NOMO-1 treated with dmso at 0.1 percent for 144 hours (cell line): ENCODE measurements at regions not wholly inside any gene's neighbourhood (a gene's known extent, or its start where the extent isn't known, plus 50 kb on each side); places are given as distances from the start of the nearest gene placed in this dataset.

ENCODE experiments used
- DNase-seq: peaks from one replicate; lab custom pipeline; 2025; ENCODE audit not compliant: unreplicated experiment; lab: John Stamatoyannopoulos, UW

DNA sequence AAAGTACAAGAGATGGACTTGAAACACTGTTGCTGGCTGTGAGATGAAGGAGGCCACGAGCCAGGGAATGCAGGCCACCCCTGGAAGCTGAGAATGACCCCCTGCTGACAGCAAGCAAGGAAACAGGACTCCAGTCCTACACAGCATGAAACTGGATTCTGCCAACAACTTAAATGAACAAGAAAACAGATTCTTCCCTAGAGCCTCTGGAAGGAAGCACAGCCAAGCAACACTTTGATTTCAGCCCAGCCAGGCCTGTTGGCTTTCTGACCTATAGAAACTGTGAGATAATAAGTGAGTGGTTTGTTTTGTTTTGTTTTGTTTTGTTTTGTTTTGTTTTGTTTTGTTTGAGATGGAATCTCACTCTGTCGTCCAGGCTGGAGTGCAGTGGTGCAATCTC, 105.3 kb upstream of the CACNA1A start:
- no peak for DNase-seq

DNA sequence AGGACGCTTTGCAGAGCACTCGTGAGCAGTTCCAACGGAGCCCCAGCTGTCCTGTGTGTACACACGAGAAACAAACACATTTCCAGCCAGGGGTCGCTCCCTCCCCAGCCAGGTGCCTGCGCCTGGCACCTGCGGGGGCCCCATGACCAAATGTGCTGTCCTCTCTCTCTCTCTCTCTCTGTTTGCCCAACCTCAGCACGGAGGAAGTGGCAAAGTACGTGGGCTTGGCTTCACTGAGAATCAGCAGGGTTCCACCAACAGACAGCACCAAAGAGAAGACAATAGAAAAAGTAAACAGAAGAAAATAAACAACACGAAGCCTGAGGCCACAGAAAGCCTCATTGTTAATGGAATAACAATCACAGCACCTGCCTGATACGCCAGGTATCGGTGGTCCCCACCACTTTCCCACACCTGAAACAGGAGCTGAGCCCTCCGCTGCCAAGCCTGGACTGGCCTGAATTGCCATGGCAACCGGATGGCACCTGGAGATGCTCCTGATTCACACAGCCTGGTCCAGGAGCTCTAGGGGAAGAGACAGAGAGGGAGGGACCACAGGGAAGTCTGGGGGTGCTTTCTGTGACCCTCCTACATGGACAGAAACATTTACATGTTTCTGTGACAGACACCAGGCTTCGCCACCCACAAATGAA, 103.9 kb upstream of the CACNA1A start:
- no peak for DNase-seq

DNA sequence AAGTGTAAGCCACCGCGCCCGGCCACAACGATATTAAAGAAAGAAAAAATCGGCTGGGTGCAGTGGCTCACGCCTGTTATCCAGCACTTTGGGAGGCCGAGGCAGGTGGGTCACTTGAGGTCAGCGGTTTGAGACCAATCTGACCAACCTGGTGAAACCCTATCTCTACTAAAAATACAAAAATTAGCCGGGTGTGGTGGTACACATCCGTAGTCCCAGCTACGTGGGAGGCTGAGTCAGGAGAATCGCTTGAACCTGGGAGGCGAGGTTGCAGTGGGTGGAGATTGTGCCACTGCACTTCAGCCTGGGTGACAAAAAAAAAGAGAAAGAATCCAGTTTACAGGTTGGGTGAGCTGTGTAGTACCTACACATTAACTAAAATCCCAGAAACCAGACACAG, 99.9 kb upstream of the CACNA1A start:
- no peak for DNase-seq

DNA sequence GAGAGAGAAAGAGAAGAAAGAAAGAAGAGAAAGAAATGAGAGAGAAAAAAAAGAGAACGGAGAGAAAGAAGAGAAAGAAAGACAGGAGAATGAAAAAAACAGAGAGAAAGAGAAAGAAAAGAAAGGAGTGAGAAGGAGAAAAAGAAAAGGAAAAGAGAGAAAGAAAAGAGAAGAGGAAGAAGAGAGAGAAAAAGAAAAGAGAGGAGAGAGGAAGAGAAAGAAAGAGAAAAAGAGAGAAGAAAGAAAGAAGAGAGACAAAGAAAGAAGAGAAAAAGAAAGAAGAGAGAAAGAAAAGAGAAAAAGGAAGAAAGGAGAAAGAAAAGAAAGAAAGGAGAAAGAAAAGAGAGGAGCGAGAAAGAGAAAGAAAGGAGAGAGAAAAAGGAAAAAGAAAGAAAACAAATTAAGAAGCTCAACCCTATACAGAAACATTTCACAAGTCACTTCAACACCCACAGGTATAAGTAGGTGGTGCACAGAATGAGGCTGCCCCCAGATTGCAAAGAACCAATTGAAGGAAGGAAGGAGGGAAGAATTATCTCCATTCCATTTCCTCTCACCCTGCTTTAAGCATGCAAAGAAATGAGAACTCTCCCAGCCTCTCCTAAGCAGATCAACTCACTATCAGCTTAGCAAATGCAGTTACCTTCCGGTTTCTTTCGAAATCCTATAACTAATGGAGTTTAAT, 98.8 kb upstream of the CACNA1A start:
- DNase-seq = no peak

DNA sequence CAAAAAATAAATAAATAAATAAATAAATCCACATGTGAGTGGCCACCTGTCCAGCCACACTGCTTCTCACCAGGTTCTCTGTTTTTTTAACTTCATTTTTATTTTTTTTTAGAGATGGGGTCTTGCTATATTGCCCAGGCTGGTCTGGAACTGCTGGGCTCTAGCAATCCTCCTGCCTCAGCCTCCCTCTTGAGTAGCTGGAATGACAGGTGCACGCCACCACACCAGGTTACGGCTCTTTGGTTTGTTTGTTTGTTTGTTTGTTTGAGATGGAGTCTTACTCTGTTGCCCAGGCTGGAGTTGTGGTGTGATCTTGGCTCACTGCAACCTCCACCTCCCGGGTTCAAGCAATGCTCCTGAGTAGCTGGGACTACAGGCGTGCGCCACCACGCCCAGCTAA, 94.5 kb upstream of the CACNA1A start:
- DNase-seq = no peak

DNA sequence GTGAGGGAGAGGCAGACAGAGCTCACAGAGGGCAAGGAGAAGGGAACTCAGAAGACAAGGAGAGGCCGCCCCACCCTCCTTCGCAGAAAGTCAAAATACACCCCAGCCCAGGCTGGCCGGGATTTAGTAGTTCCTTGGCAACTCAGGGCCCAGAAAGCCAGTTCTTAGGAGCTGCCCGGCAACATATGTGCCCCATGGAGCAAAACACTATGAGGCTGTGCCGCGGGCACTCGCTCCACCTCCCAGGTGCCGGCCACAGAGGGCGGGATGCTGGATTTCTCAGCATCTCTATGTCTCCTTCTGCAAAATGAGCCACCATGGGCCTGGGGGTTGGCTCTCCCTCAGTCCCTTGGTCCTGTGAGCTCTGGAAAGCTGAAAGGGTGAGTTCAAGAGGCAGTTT, 93.8 kb upstream of the CACNA1A start:
- DNase-seq = no peak

DNA sequence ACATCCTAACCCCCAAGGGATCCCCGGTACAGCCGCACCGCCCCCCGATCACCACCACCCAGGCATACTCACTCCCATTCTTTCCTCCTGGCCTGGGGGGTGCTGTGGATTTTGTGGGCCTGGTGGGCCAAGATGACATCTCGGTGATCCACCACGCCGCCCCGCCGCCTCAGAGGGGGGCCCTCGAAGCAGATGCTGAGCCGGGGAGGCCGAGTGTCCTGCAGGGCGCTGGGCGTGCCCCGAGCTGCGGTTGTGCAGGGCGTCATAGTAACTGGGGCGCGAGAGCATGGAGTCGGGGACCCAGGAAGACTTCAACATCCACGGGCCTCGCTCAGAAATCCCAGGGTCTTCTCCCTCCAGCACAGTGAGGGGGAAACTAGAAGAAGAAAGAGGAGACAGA, 93.4 kb upstream of the CACNA1A start:
- no peak for DNase-seq

DNA sequence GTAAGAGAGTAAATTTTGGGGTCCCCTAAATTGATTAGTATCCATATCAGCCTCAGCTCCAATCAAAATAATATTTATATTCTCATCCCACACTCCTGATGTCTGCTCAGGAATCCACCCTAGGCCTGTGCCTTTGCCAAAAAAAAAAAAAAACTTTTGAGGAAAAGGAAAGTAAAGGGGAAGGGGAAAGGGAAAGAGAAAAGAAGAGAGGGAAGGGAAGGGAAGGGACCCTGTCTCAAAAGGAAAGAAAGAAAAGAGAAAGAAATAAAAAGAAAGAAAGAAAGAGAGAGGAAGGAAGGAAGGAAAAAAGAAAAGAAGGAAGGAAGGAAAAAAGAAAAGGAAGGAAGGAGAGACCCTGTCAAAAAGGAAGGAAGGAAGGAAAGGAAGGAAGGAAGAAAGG, 91.8 kb upstream of the CACNA1A start:
- DNase-seq = no peak

DNA sequence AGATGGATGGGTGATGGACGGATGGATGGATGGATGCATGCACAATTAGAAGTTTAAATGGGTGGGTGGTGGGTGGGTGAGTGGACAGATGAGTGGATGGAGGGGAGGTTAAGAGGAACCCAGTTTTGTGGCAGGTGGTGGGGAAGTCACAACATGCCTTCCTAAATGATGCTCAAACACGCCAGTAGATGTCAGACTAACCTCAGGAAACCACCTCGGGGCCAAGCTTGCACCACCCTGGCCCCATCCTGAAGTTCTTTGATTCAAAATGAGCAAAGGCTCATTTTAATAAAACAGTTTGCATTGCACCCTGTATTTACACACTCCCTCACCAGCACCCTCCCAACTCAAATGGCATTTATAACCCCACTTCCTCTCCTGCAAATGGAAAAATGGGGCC, 91.4 kb upstream of the CACNA1A start:
- peak; percentile 42 for DNase-seq

DNA sequence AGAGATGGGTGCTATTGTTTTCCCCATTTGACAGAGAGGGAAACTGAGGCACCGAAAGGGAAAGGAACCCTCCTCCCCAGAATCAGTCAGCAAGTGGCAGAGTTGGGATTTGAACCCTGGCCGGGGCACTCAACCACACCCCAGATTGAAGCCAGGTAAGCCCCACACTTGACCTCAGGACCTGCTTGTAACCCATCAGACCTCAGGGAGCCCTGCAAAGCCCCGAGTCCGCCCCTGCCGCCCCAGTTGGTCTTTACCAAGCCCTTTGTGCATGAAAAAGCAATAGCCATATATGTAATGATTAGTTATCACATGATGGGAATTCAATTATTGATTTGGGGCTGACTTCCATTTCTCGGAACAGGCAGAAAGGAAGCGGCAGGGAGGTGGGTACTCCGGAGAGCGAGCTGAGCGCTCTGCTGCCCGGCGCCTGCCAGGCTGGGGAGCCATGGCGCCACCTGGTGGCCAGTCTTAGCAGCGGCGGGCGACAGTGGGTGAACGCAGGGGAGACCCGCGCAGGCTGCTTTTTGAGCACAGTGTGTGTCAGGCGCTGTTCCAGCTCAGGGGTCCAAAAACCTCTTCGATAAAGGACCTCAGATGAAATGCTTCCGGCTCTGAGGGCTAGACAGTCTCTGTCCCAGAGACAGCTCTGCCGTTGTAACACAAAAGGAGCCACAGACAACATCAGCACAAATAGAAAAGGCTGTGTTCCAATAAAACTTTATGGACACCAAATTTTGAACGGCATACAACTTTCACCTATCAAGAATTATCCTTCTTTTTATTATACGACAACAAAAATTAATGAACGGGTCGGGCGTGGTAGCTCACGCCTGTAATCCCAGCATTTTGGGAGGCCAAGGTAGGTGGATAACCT, 82.9 kb upstream of the CACNA1A start:
- DNase-seq = peak; percentile 22

DNA sequence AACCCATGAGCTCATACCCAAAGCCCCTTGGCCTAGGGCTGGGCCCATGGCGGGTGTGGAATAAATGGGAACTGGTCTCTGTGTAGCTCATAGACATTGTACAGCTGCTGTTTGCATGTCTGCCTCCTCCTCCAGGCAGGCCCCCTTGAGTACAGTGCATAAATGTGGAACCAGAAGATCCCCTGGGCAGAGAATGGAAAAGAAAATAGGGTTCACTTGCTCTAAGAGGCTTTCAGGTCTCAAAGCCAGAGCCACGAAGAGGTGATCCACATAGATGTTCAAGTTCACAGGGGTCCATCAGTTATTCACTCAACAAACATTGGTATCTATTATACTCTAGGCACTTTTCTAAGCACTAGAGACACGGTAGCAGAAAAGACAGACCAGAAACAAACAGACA, 79.2 kb upstream of the CACNA1A start:
- DNase-seq = no peak

DNA sequence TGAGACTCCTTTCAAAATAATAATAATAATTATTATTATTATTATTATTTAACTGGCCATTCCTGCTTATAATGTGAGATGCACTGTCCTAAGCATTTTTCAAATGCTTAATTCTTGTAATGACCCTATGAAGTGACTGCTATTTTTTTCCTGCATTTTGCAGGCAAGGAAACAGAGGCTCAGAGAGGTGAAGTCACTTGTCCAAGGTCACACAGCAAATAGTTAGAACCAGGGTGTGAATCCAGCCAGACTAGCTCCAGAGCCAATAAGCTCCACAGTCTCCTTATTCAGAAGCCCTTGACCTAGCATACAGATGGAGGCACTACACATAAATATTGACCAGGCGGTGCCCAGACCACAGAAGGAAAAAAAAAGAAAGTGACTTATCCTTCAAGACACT, 77.5 kb upstream of the CACNA1A start:
- DNase-seq = no peak

DNA sequence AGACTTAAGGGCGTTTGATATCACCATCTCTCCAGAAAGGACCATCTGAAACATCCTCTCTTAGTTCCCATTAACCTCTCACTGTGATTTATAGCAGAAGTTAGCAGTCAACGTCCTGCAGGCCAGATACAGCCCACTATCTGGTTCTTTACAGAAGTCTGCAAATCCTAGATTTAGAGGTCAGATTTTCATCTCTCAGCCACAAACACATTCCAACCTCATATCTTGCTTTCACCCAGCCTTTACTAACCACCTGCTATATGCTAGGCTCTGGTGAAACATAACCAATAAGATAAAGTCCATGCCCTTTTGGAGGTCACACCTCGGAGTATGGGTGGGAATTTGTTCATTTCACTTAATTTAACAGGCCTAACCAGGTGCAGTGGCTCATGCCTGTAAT, 76.8 kb upstream of the CACNA1A start:
- no peak for DNase-seq

DNA sequence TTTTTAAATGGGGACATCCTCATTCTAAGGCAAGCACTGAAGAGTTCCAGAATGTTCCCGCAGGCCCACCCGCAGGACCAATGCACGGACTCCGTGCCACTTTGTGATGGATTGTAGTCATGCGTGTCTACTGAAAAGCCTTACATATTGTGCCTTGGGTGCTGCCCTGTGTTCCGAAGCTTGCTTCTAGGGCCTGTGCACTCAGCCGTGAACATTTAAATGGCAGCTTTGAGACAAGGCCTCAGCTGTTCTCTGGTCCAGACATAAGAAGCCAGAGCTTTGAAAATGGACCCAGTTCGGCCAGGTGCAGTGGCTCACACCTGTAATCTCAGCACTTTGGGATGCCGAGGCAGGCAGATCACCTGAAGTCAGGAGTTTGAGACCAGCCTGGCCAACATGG, 75.3 kb upstream of the CACNA1A start:
- DNase-seq = no peak

DNA sequence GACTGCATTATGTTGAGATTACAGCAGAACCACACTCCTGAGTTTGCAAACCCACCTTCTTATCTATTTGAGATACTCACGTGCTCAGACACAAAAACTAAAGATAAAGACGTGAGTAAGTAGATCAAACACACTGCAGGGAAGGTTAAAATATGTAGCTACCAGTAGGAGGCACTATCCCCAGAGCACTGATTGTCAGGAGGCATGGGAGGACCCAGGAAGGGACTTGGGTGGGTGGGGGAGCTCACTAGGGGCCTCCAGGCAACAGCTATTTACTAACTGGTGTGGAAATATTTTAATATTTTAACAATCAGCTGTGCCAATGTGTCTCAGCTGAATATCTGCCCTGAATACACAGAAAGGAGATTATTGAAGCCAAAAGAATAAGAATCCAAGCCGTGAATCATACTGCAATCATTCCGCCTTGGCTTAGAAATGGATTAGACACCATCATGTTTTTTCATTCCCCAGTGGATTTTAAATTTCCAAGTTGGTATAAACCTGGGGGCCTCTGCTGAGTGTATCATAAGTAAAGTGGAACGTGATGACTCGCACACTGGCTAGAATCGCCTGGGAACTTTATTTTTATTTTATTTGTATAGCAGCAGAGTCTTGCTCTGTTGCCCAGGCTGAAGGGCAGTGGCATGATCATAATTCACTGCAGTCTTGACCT, 73.2 kb upstream of the CACNA1A start:
- no peak for DNase-seq

DNA sequence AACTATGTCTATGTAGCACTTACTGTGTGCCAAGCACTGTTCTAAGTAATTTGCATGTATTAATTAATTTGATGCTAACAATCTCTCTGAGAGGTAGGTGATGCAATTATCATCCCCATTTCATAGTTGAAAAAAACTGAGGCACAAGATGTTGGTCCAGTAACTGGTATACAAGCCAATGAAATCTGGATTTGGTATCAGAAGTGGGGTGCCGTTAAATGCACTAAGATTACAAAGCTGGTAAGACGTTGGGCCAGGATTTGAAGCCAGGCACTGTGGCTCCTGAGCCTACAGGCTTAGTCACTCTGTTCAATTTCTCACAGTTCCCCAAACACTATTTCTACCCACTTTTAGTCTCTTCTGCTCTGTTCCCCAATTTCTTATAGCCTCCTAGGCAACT, 70.4 kb upstream of the CACNA1A start:
- no peak for DNase-seq

DNA sequence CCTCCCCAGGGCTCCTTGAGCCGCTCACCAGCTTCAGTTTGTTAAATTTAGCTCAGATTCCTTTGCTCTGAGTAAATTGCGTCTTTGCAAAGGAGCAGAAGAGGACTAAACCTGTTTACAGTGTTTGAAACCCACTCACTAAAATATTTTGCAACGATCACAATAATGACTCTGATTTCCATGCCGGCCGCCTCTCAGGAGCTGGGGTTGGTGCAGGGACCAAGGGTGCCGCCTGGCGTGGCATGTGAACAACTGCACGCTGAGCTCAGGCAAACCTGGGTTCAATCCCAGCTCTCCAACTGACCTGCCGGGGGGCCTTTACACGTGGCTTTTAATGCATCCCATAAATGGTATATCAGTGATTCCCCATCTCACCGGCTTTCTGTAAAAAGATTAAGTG, 68.7 kb upstream of the CACNA1A start:
- no peak for DNase-seq

DNA sequence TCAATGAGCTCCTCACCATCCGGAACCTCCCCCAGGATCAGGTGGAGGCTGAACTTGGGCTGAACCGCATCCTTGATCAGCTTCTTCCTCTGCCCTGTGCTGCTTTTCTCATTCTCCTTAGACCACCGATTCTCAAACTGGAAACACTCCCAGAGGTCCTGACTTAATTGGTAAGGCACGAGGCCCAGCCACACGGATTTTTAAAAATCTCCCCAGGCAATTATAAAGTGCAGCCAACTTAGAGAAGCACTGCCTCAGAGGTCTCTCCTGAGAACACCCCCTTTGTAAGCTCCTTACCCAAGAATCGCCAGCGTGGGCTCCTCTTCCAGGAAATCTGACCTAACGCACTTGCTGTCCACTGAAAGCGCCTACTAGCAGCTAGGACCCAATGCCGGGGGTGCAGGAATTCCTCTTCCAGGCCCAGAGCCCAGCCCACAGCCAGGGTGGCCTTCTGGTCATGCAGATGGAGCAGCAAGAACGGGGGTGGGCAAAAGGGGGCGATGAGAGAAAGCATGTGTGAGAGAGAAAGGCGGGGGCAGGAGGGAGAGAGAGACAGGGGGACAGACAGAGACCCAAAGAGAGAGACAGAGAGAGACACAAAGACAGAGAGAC, 66.9 kb upstream of the CACNA1A start:
- DNase-seq = no peak

DNA sequence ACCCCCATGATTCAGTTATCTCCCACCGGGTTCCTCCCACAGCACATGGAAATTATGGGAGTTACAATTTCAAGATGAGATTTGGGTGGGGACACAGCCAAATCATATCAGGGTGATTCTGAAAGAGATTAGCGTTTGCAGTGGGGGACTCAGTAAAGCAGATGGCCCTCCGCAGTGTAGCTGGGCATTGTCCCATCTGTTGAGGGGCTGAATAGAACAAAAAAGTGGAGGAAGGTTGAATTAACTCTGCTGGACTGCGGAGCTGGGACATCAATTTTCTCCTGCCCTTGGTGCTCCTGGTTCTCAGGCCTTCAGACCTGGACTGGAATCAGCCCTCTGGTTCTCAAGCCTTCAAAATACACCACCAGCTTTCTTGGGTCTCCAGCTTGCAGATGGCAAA, 55.2 kb upstream of the CACNA1A start:
- DNase-seq = no peak

DNA sequence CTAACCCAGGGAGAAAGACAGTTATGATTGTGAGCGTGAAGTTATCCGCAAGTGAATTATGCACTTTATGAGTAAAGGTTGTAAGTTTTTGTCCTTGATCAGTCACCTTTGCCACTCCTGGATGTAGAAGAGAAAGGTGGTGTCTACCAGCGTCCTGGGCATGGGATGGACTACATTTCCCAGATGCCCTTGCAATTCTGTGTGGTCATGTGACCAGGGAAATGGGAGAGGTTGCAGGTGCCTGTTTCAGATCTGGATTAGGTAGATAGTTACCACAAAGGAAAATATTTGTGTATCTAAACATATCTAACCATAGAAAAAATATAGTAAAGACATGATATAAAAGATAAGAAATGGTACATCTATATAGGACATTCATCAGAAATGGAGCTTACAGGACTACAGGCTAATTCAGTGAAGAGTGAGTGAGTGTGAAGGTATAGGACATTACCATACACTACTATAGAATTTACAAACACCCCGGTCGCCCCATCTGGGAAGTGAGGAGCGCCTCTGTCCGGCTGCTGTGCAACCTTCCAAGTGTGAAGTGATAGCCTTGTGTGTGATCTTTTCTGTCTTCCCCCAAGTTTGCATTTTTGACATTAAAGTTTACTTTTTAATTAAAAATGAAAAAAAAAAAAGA, 51.6 kb upstream of the CACNA1A start:
- no peak for DNase-seq

DNA sequence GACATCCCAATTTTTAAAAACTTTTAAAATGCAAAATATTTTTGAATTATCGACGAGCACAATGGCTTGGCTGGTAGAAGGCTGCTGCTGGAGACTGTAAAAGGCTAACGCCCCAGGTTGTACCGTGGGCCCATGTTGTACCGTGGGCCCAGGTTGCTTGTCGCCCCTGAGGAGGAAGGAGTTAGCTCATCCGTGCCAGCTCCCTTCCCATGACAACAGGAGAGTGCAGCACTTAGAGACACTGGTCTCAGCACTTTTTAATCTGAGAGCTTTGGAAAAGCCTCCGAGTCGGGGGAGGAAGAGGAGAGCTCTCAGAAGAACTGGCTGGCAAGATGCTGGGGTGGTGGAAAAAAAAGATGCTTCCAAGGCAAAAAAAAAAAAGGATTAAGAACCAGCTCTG, 50.3 kb upstream of the CACNA1A start:
- no peak for DNase-seq
